ENCODE measurements at regions not wholly inside any gene's neighbourhood (a gene's known extent, or its start where the extent isn't known, plus 50 kb on each side); places are given as distances from the start of the nearest gene placed in this dataset.

DNA sequence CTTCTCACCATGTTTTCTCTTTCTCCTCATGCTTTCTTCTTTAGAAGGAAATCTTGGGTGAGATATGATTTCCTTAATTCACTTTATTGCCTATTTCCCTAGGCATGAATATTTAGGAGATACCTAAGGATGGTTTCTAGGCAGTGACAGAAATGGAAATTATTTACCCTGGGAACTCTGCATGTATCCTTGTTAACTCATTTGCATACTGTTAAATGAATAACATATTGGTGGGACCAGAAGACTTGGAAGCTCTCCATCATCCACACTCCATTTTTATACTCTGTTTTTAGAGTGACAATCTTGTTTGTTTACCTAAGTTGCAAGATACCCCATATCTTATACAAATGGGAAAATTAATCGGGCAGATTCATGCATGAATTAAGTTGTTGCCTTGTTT is 285.7 kb downstream of the RNF144B start:
- DNase-seq, result no peak
- Histone ChIP-seq H3K27ac (ENCODE audit: low read length) (no peak overlapping the region), H3K27me3 (replicated peaks; ENCODE audit: insufficient read depth, low read length) (no peaks in the 10 kb centered on the region), H3F3A (ENCODE audit: insufficient read depth, low read length) (no peaks in the 10 kb centered on the region; the same call in 1 of the 2 replicates), H3K4me1 (ENCODE audit: low read length) (peaks cover 9% of the 10 kb centered on the region; the same call in 1 of the 2 replicates), H4K20me1 (ENCODE audit: insufficient read depth, low read length) (no peaks in the 10 kb centered on the region), H3K4me2 (ENCODE audit: low read depth, low read length) (no peak overlapping the region), H3K36me3 (replicated peaks; ENCODE audit: insufficient read depth, low read length) (no peaks in the 10 kb centered on the region), H3K9me3 (replicated peaks; ENCODE audit: insufficient read depth, low read length) (no peaks in the 10 kb centered on the region), H3K9me2 (replicated peaks; ENCODE audit: insufficient read depth, low read length) (no peaks in the 10 kb centered on the region), H3K79me2 (ENCODE audit: low read length) (no peaks in the 10 kb centered on the region), H2AFZ (ENCODE audit: low read length) (no peak overlapping the region), H3K4me3 (ENCODE audit: low read length) (no peak overlapping the region), H3K9ac (ENCODE audit: low read length) (no peak overlapping the region)
- no peak for TF ChIP-seq EZH2phosphoT487 (IDR thresholded peaks at IDR 0.05; ENCODE audit: low read length)

- no peaks in the 10 kb centered on the region for H3K27me3 ChIP-seq (replicated peaks; ENCODE audit: insufficient read depth, low read length)
- no peaks in the 10 kb centered on the region for H4K20me1 ChIP-seq (ENCODE audit: insufficient read depth, low read length)
- DNase-seq, result no peak
- no peak overlapping the region for H3K4me2 ChIP-seq (ENCODE audit: low read depth, low read length)
- no peak overlapping the region for H3K27ac ChIP-seq (ENCODE audit: low read length)
- no peak for TF ChIP-seq EZH2phosphoT487 (IDR thresholded peaks at IDR 0.05; ENCODE audit: low read length)
- TF ChIP-seq EZH2 (optimal IDR thresholded peaks at IDR 0.05; ENCODE audit: low read depth, low read length), result no peak
- no peak overlapping the region for H3K9ac ChIP-seq (ENCODE audit: low read length)
- H3K4me3 ChIP-seq (ENCODE audit: low read length), result no peak overlapping the region
- no peaks in the 10 kb centered on the region for H3K9me3 ChIP-seq (replicated peaks; ENCODE audit: insufficient read depth, low read length)
- H3K36me3 ChIP-seq (replicated peaks; ENCODE audit: insufficient read depth, low read length), result no peaks in the 10 kb centered on the region
- no peaks in the 10 kb centered on the region; the same call in 1 of the 2 replicates for H3F3A ChIP-seq (ENCODE audit: insufficient read depth, low read length)
- H3K79me2 ChIP-seq (ENCODE audit: low read length), result no peaks in the 10 kb centered on the region
- H3K4me1 ChIP-seq (ENCODE audit: low read length), result peaks cover 16% of the 10 kb centered on the region; the same call in 1 of the 2 replicates
- no peaks in the 10 kb centered on the region for H3K9me2 ChIP-seq (replicated peaks; ENCODE audit: insufficient read depth, low read length)
- no peak overlapping the region for H2AFZ ChIP-seq (ENCODE audit: low read length)
Measured at GRCh38 chr6:18674346-18674745, 287.2 kb downstream of the RNF144B start.

- H3K27me3 ChIP-seq (replicated peaks; ENCODE audit: insufficient read depth, low read length), result no peaks in the 10 kb centered on the region
Measured at GRCh38 chr6:18675881-18676280, 288.7 kb downstream of the RNF144B start.

GRCh38 chr6:18676548-18676947 is 289.4 kb downstream of the RNF144B start:
- H3K36me3 ChIP-seq (replicated peaks; ENCODE audit: insufficient read depth, low read length), result no peaks in the 10 kb centered on the region
- H3K9me2 ChIP-seq (replicated peaks; ENCODE audit: insufficient read depth, low read length), result no peaks in the 10 kb centered on the region

More at GRCh38 chr6:18675881-18676280, 288.7 kb downstream of the RNF144B start:
- Histone ChIP-seq H3K36me3 (replicated peaks; ENCODE audit: insufficient read depth, low read length) (no peaks in the 10 kb centered on the region), H3F3A (ENCODE audit: insufficient read depth, low read length) (no peaks in the 10 kb centered on the region; the same call in 1 of the 2 replicates), H3K27ac (ENCODE audit: low read length) (no peak overlapping the region), H3K4me1 (ENCODE audit: low read length) (peaks cover 16% of the 10 kb centered on the region; the same call in 1 of the 2 replicates), H3K4me2 (ENCODE audit: low read depth, low read length) (no peak overlapping the region), H3K4me3 (ENCODE audit: low read length) (no peak overlapping the region), H2AFZ (ENCODE audit: low read length) (no peak overlapping the region), H3K79me2 (ENCODE audit: low read length) (no peaks in the 10 kb centered on the region), H3K9me2 (replicated peaks; ENCODE audit: insufficient read depth, low read length) (no peaks in the 10 kb centered on the region), H3K9ac (ENCODE audit: low read length) (no peak overlapping the region), H3K9me3 (replicated peaks; ENCODE audit: insufficient read depth, low read length) (no peaks in the 10 kb centered on the region), H4K20me1 (ENCODE audit: insufficient read depth, low read length) (no peaks in the 10 kb centered on the region)
- no peak for DNase-seq
- TF ChIP-seq EZH2phosphoT487 (IDR thresholded peaks at IDR 0.05; ENCODE audit: low read length), result no peak
- no peak for TF ChIP-seq EZH2 (optimal IDR thresholded peaks at IDR 0.05; ENCODE audit: low read depth, low read length)
- TF ChIP-seq, protein P1, sequence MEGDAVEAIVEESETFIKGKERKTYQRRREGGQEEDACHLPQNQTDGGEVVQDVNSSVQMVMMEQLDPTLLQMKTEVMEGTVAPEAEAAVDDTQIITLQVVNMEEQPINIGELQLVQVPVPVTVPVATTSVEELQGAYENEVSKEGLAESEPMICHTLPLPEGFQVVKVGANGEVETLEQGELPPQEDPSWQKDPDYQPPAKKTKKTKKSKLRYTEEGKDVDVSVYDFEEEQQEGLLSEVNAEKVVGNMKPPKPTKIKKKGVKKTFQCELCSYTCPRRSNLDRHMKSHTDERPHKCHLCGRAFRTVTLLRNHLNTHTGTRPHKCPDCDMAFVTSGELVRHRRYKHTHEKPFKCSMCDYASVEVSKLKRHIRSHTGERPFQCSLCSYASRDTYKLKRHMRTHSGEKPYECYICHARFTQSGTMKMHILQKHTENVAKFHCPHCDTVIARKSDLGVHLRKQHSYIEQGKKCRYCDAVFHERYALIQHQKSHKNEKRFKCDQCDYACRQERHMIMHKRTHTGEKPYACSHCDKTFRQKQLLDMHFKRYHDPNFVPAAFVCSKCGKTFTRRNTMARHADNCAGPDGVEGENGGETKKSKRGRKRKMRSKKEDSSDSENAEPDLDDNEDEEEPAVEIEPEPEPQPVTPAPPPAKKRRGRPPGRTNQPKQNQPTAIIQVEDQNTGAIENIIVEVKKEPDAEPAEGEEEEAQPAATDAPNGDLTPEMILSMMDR (IDR thresholded peaks at IDR 0.05; ENCODE audit: low read length), result no peak

More at GRCh38 chr6:18676548-18676947, 289.4 kb downstream of the RNF144B start:
- H2AFZ ChIP-seq (ENCODE audit: low read length), result no peak overlapping the region
- H3K27ac ChIP-seq (ENCODE audit: low read length), result no peak overlapping the region
- H3K4me1 ChIP-seq (ENCODE audit: low read length), result peaks cover 16% of the 10 kb centered on the region; the same call in 1 of the 2 replicates
- no peak overlapping the region for H3K4me2 ChIP-seq (ENCODE audit: low read depth, low read length)
- TF ChIP-seq EZH2 (optimal IDR thresholded peaks at IDR 0.05; ENCODE audit: low read depth, low read length) (no peak), EZH2phosphoT487 (IDR thresholded peaks at IDR 0.05; ENCODE audit: low read length) (no peak)
- TF ChIP-seq, protein P1 (IDR thresholded peaks at IDR 0.05; ENCODE audit: low read length), result no peak
- no peak for DNase-seq
- H3F3A ChIP-seq (ENCODE audit: insufficient read depth, low read length), result no peaks in the 10 kb centered on the region; the same call in 1 of the 2 replicates
- H3K9ac ChIP-seq (ENCODE audit: low read length), result no peak overlapping the region
- no peaks in the 10 kb centered on the region for H4K20me1 ChIP-seq (ENCODE audit: insufficient read depth, low read length)
- no peaks in the 10 kb centered on the region for H3K27me3 ChIP-seq (replicated peaks; ENCODE audit: insufficient read depth, low read length)
- no peaks in the 10 kb centered on the region for H3K79me2 ChIP-seq (ENCODE audit: low read length)
- H3K9me3 ChIP-seq (replicated peaks; ENCODE audit: insufficient read depth, low read length), result no peaks in the 10 kb centered on the region
- no peak overlapping the region for H3K4me3 ChIP-seq (ENCODE audit: low read length)

Measured in MM.1S (cell line).